C4-2B (cell line): ENCODE measurements at regions not wholly inside any gene's neighbourhood (a gene's known extent, or its start where the extent isn't known, plus 50 kb on each side); places are given as distances from the start of the nearest gene placed in this dataset.

Source experiments
- H3K27ac ChIP-seq: fragments of 450-650 bp; 2 replicates; pipeline ENCODE4 v1.5.1; 2017
- ZFX ChIP-seq: fragments of 450-650 bp; IDR thresholded peaks from 2 replicates; pipeline ENCODE4 v1.6.1; 2017
- TF ChIP-seq, protein P1 (sequence below): fragments of 450-650 bp; conservative IDR thresholded peaks from 2 replicates; pipeline ENCODE4 v1.5.1; 2017; ENCODE audit warnings: mild to moderate bottlenecking

DNA sequence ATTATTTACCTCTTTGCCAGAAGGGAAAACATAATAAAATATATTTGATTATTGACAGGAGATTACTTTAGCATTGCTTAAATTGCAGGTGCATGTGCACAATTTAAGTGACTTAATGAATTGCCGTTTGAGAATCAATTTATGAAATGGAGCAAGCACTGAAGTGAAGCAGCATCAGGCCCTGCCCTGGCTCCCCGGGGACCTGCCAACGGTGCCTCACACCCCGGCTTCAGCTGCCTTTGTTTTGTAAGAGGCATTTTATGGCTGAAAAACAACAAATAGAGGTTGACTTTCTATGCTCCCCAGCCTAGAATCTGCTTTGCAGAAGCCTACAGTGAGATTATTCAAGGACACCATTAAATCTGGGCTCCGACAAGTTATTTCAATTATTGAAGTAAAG, 359.1 kb upstream of the IRX4 start:
- no peak overlapping the region for H3K27ac ChIP-seq
- TF ChIP-seq, protein P1, sequence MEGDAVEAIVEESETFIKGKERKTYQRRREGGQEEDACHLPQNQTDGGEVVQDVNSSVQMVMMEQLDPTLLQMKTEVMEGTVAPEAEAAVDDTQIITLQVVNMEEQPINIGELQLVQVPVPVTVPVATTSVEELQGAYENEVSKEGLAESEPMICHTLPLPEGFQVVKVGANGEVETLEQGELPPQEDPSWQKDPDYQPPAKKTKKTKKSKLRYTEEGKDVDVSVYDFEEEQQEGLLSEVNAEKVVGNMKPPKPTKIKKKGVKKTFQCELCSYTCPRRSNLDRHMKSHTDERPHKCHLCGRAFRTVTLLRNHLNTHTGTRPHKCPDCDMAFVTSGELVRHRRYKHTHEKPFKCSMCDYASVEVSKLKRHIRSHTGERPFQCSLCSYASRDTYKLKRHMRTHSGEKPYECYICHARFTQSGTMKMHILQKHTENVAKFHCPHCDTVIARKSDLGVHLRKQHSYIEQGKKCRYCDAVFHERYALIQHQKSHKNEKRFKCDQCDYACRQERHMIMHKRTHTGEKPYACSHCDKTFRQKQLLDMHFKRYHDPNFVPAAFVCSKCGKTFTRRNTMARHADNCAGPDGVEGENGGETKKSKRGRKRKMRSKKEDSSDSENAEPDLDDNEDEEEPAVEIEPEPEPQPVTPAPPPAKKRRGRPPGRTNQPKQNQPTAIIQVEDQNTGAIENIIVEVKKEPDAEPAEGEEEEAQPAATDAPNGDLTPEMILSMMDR, result no peak
- TF ChIP-seq ZFX, result no peak

DNA sequence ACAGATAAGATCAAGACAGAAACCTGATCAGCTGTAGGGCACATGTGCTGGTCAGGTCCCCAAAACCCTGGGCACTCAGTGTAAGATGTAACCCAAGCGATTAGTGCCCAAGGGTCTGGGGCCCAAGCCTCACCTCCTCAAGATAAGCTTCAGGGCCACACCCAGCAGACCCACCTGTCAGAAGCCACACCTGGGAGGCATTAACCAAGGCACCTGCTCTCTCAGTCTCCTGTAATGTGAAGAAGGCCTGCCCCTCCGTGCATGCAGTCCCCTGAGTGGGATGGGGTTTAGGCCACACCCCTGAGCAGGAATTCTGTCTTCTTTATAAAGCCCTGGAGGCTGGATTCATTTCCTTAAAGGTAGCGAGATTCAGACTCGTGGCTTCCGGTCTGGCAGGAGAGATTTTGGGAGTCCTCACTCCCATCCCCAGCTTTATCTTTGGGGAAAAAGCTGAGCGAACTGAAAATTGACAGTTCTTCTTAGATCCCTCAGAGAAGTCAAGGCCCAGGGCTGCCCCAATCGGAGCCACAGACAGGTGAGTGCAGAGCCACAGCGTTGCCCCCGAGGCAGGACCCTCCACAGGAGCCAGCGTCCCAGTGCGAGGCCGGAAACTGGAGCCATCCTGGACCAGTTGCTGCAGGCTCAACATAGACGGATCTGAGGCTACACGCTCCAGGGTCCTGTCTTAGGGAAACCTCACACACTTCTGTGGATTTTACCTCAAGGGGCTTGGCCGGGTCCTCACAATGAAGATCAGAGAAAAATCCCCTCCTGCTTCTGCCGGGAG, 357.6 kb upstream of the IRX4 start:
- H3K27ac ChIP-seq, result no peak overlapping the region
- TF ChIP-seq, protein P1, result no peak
- TF ChIP-seq ZFX, result no peak

DNA sequence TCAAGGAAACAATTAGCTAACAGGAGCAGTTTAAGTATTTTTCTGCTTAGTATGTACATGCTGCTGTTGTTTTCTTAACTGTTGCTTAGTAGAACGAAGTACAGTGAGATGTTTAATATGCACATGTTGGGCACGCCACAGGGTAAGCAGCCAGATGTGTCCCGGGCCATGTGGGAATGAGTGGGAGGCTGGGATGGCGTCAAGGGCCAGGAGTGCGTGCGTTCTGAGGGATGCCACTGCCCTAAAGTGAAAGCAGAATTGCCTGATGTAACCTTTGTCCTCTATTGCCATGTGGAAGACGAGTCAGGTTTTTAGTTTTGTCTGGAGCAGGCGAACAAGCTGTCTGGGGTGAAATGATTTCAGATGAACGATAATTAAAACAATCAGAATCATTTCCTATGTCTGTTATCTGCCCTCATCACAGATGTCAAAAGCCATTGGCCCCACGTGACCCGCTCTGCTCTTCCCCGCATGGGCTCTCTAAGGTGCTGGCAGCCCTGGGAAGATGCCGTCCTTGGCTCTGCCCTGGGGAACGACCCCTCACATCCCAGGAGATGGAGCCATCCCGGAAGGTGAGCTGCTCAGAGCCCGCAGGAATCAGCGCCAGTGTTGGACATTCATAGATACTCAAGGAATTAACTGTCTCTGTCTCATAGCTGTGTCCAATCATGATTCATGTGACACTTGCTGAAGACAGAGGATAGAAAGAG, 356.6 kb upstream of the IRX4 start:
- TF ChIP-seq, protein P1, result no peak
- TF ChIP-seq ZFX, result no peak
- H3K27ac ChIP-seq, result no peak overlapping the region

DNA sequence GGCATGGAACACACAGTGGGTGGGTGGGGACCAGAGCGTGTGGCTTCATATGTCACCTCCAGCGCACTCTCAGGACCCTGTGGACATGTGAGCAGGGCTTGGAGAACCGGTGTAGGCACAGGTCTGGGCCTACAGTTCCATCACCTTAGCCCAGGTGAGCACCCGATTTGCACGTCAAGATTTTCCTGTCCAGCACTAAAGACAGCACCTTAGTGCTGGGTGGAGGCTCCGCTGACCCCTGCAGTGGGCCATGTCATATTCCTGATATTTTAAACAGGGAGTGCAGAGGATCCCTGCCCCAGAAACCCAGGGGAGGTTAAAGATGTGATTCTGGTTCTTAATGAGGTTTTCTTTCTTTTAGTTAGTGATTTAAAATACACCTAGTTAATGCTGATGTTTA, 356.0 kb upstream of the IRX4 start:
- H3K27ac ChIP-seq, result no peak overlapping the region
- TF ChIP-seq, protein P1, result no peak
- no peak for TF ChIP-seq ZFX

DNA sequence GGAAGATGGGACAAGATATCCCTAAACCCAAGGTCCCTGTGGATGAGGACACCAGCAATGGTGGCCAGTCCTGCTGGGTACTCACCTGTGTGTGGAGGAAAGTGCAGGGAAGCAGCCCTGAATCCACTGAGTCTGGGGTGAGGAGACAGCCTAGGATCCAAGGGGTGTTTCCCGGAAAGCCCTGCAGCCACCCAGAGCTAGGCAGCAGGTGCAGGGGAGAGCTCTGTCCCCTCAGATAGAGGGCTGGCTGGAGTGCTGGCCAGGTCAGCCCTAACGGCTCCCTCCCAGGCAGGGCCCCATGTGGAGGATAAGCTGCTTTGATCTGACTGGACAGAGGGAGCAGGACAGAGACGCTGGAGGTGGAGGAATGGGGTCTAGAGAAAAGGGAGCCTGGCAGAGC, 344.7 kb upstream of the IRX4 start:
- no peak overlapping the region for H3K27ac ChIP-seq
- TF ChIP-seq, protein P1, result no peak

DNA sequence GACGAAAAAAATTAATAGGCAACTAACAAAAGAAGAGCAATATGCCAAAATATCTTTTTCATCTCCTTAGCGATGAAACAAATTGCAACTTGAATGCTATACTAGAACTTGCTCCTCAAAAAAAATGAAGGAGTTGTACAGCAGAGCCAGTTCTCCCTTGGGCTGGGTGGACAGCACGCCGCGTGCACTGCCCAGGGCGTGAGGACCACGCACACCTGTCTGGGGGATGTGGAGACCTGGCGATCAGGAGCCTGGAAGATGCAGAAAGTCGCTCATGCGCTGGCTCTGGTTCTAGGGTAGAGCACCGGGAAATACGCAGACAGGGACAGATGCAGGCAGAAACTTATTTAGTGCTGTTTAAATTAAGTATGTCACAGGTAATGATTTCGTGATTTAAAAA, 342.0 kb upstream of the IRX4 start:
- TF ChIP-seq ZFX, result no peak
- no peak overlapping the region for H3K27ac ChIP-seq

DNA sequence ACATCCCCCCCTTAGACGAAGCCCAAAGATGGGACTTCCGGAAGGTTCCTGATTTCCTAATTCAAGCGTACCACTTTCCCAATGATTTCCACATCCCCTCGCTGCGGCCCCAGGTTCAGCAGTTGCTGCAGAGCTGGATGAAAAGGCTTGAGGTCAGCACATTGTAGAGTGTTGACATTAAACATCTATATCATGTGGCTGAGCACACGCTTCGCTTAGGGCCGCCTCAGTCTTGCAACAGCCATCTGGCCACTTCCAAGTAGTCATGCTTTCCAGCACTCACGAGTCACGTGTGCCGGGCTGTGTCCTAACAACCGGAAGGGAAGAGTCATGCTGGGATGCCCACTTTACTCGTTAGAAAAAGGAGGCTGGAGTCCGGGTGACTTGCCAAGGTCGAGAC, 340.6 kb upstream of the IRX4 start:
- TF ChIP-seq, protein P1, result no peak
- no peak for TF ChIP-seq ZFX
- no peak overlapping the region for H3K27ac ChIP-seq
